ENCODE measurements at regions not wholly inside any gene's neighbourhood (a gene's known extent, or its start where the extent isn't known, plus 50 kb on each side); places are given as distances from the start of the nearest gene placed in this dataset.

DNA sequence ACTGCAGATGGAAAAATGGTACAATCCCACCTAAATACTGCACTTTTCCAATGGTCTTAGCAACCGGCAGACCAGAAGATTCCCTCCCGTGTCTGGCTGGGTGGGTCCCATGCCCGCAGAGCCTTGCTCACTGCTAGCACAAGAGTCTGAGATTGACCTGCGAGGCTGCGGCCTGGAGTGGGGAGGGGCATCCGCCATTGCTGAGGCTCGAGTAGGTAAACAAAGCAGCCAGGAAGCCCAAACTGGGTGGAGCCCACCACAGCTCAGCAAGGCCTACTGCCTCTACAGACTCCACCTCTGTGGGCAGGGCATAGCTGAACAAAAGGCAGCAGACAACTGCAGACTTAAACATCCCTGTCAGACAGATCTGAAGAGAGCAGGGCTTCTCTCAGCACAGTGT lies 221.6 kb upstream of the CTNND2 start:
- TF ChIP-seq, protein P1, sequence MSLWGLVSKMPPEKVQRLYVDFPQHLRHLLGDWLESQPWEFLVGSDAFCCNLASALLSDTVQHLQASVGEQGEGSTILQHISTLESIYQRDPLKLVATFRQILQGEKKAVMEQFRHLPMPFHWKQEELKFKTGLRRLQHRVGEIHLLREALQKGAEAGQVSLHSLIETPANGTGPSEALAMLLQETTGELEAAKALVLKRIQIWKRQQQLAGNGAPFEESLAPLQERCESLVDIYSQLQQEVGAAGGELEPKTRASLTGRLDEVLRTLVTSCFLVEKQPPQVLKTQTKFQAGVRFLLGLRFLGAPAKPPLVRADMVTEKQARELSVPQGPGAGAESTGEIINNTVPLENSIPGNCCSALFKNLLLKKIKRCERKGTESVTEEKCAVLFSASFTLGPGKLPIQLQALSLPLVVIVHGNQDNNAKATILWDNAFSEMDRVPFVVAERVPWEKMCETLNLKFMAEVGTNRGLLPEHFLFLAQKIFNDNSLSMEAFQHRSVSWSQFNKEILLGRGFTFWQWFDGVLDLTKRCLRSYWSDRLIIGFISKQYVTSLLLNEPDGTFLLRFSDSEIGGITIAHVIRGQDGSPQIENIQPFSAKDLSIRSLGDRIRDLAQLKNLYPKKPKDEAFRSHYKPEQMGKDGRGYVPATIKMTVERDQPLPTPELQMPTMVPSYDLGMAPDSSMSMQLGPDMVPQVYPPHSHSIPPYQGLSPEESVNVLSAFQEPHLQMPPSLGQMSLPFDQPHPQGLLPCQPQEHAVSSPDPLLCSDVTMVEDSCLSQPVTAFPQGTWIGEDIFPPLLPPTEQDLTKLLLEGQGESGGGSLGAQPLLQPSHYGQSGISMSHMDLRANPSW (CRISPR knock-in tag; conservative IDR thresholded peaks at IDR 0.05; ENCODE audit: low read depth) = no peak
- no peak for TF ChIP-seq ATF1 (CRISPR knock-in tag; IDR thresholded peaks at IDR 0.05)
- TF ChIP-seq, protein P2, sequence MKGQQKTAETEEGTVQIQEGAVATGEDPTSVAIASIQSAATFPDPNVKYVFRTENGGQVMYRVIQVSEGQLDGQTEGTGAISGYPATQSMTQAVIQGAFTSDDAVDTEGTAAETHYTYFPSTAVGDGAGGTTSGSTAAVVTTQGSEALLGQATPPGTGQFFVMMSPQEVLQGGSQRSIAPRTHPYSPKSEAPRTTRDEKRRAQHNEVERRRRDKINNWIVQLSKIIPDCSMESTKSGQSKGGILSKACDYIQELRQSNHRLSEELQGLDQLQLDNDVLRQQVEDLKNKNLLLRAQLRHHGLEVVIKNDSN (CRISPR knock-in tag; IDR thresholded peaks at IDR 0.05) = no peak
- TF ChIP-seq, protein P3, sequence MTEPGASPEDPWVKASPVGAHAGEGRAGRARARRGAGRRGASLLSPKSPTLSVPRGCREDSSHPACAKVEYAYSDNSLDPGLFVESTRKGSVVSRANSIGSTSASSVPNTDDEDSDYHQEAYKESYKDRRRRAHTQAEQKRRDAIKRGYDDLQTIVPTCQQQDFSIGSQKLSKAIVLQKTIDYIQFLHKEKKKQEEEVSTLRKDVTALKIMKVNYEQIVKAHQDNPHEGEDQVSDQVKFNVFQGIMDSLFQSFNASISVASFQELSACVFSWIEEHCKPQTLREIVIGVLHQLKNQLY (CRISPR knock-in tag; IDR thresholded peaks at IDR 0.05) = no peak

All from WTC11 (cell line).